SK-N-SH treated with all-trans-retinoic acid at 6 μM for 48 hours (cell line): ENCODE measurements at regions not wholly inside any gene's neighbourhood (a gene's known extent, or its start where the extent isn't known, plus 50 kb on each side); places are given as distances from the start of the nearest gene placed in this dataset.

Experiments used
- BACH2 ChIP-seq: fragments of 250-450 bp; sonication (Bioruptor Pico); IDR thresholded peaks from 2 replicates; pipeline ENCODE4 v1.9.0; 2021; ENCODE audit warnings: mild to moderate bottlenecking, borderline replicate concordance
- CSRNP3 ChIP-seq: fragments of 250-450 bp; sonication (Bioruptor Pico); IDR thresholded peaks from 2 replicates; pipeline ENCODE4 v1.5.1; 2021; ENCODE audit warnings: mild to moderate bottlenecking, moderate library complexity
- ISL1 ChIP-seq: fragments of 250-450 bp; sonication (Bioruptor Pico); IDR thresholded peaks from 2 replicates; pipeline ENCODE4 v2.1.2; 2022; ENCODE audit warnings: mild to moderate bottlenecking, moderate library complexity
- RARB ChIP-seq: fragments of 250-450 bp; sonication (Bioruptor Pico); IDR thresholded peaks from 2 replicates; pipeline ENCODE4 v1.8.0; 2021; ENCODE audit warnings: mild to moderate bottlenecking, moderate library complexity

GRCh38 chr11:91819777-91820176 lies 404.8 kb upstream of the FAT3 start:
- TF ChIP-seq CSRNP3 (CRISPR knock-in tag) (no peak), RARB (CRISPR knock-in tag) (no peak), BACH2 (CRISPR knock-in tag) (no peak), ISL1 (no peak)
